ENCODE measurements at regions not wholly inside any gene's neighbourhood (a gene's known extent, or its start where the extent isn't known, plus 50 kb on each side); places are given as distances from the start of the nearest gene placed in this dataset.

- no peaks in the 10 kb centered on the region for H3K79me1 ChIP-seq (ENCODE audit: low read length)
- WGBS (ENCODE audit: extremely low coverage, insufficient coverage, insufficient read length): no CpG with 5 or more reads among the region's 2 CpGs
- no peaks in the 10 kb centered on the region for H3K79me2 ChIP-seq (ENCODE audit: control insufficient read depth, insufficient read depth, low read length, poor library complexity)
- DNase-seq: no peak
- no peak overlapping the region for H3K18ac ChIP-seq (ENCODE audit: low read length)
- H3K9me3 ChIP-seq (ENCODE audit: insufficient read depth, low read depth, low read length): no peaks in the 10 kb centered on the region
- H4K8ac ChIP-seq (ENCODE audit: low read depth, low read length): no peak overlapping the region
- H4K91ac ChIP-seq (ENCODE audit: low read depth, low read length): no peak overlapping the region
- H3K14ac ChIP-seq (ENCODE audit: low read length): no peak overlapping the region
- no peaks in the 10 kb centered on the region for H3K27me3 ChIP-seq (ENCODE audit: insufficient read depth, low read length)
- H3K36me3 ChIP-seq (ENCODE audit: control insufficient read depth in 1 of 2, insufficient read depth in 2 of 2, low read length in 2 of 2): no peaks in the 10 kb centered on the region
- H3K4me2 ChIP-seq (ENCODE audit: low read length): no peak overlapping the region
- H2BK5ac ChIP-seq (ENCODE audit: low read depth, low read length, poor library complexity): no peak overlapping the region
- no peak overlapping the region for H3K23ac ChIP-seq (ENCODE audit: low read length)
- H3K4ac ChIP-seq (ENCODE audit: low read depth, low read length): no peak overlapping the region
- H2AK5ac ChIP-seq (ENCODE audit: low read length): no peak overlapping the region
- no peak overlapping the region for H4K12ac ChIP-seq (ENCODE audit: low read depth, low read length)
- no peak overlapping the region for H3K4me3 ChIP-seq (ENCODE audit: low read depth, low read length)
- H2AFZ ChIP-seq (ENCODE audit: insufficient read depth, low read length, poor library complexity): no peak overlapping the region
- no peak overlapping the region for H2BK12ac ChIP-seq (ENCODE audit: low read length)
- H3K27ac ChIP-seq (ENCODE audit: low read depth, low read length): no peak overlapping the region
- H2BK120ac ChIP-seq (ENCODE audit: insufficient read depth, low read length, poor library complexity): no peak overlapping the region
- no peak overlapping the region for H3K9ac ChIP-seq (ENCODE audit: low read length)
- H3K4me1 ChIP-seq (ENCODE audit: control insufficient read depth in 1 of 2, insufficient read depth in 2 of 2, low read length in 2 of 2): no peaks in the 10 kb centered on the region
These were observed 293.9 kb downstream of the BRINP2 start for GRCh38 chr1:177464686-177465085.

DNA sequence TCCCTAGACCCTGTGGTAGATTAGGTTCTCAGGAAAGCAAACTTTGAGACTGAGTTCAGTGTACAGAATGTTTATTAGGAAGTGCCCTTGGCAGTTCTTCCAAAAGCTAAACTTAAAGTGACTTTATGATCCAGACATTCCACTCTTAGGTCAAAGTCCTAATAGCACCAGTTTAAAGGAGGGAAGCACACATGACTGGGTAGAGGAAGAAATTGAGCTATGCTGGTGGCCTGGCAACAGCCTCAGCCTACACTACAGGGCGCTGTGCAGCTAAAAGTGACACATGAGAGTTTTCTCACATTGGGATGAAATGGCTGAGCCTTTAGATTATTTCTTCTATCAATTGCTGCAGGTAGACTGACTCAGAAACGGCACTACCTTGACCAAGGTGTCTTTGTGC is 280.4 kb downstream of the BRINP2 start:
- no peaks in the 10 kb centered on the region for H3K79me1 ChIP-seq (ENCODE audit: low read length)
- no peak for DNase-seq
- no peaks in the 10 kb centered on the region for H3K36me3 ChIP-seq (ENCODE audit: control insufficient read depth in 1 of 2, insufficient read depth in 2 of 2, low read length in 2 of 2)
- WGBS (ENCODE audit: extremely low coverage, insufficient coverage, insufficient read length): no CpG with 5 or more reads among the region's 2 CpGs
- H3K9me3 ChIP-seq (ENCODE audit: insufficient read depth, low read depth, low read length): no peaks in the 10 kb centered on the region
- H4K12ac ChIP-seq (ENCODE audit: low read depth, low read length): no peak overlapping the region
- no peaks in the 10 kb centered on the region for H3K4me1 ChIP-seq (ENCODE audit: control insufficient read depth in 1 of 2, insufficient read depth in 2 of 2, low read length in 2 of 2)
- H3K4me2 ChIP-seq (ENCODE audit: low read length): no peak overlapping the region
- H3K27ac ChIP-seq (ENCODE audit: low read depth, low read length): no peak overlapping the region
- no peak overlapping the region for H2AK5ac ChIP-seq (ENCODE audit: low read length)
- no peak overlapping the region for H3K14ac ChIP-seq (ENCODE audit: low read length)
- no peak overlapping the region for H2BK5ac ChIP-seq (ENCODE audit: low read depth, low read length, poor library complexity)
- no peak overlapping the region for H3K18ac ChIP-seq (ENCODE audit: low read length)
- H2BK120ac ChIP-seq (ENCODE audit: insufficient read depth, low read length, poor library complexity): no peak overlapping the region
- no peak overlapping the region for H4K8ac ChIP-seq (ENCODE audit: low read depth, low read length)
- no peak overlapping the region for H3K23ac ChIP-seq (ENCODE audit: low read length)
- no peak overlapping the region for H2BK12ac ChIP-seq (ENCODE audit: low read length)
- H3K4ac ChIP-seq (ENCODE audit: low read depth, low read length): no peak overlapping the region
- no peaks in the 10 kb centered on the region for H3K79me2 ChIP-seq (ENCODE audit: control insufficient read depth, insufficient read depth, low read length, poor library complexity)
- no peaks in the 10 kb centered on the region for H3K27me3 ChIP-seq (ENCODE audit: insufficient read depth, low read length)
- no peak overlapping the region for H2AFZ ChIP-seq (ENCODE audit: insufficient read depth, low read length, poor library complexity)
- H3K9ac ChIP-seq (ENCODE audit: low read length): no peak overlapping the region
- H4K91ac ChIP-seq (ENCODE audit: low read depth, low read length): no peak overlapping the region
- no peak overlapping the region for H3K4me3 ChIP-seq (ENCODE audit: low read depth, low read length)

DNA sequence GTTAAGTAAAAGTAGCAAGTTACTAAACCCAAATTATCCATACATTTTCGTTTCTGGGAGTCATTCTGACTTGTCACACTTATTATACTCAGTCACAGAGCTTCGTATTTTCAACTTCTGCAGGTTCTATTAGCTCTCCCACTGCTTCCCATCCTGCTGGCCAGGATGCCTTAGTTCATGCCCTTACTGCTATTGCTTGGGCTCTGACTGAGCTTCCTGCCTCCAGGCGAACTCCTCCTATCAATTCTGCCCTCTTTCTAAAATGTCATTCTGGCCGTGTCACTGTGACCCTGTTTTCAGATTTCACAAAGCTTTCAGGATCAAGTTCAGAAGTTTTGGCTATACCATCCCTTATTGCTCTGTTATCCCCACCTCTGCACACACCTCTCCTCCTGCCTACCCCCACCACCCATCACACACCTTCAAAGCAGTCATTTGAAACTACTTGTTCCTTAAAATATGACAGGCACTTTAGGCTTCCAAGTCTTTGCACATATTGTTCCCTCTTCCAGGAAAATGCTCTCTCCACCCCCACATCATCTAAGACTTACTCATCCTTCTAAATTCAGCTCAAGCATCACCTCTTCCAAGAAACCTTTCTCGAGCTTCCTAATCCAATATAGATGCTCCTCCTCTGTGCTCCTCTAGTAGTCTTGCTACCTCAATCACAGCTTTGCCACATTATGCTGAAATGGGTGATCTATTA is 278.0 kb downstream of the BRINP2 start:
- Histone ChIP-seq H3K4me3 (ENCODE audit: low read depth, low read length) (no peak overlapping the region), H2BK12ac (ENCODE audit: low read length) (no peak overlapping the region), H2BK5ac (ENCODE audit: low read depth, low read length, poor library complexity) (no peak overlapping the region), H3K9me3 (ENCODE audit: insufficient read depth, low read depth, low read length) (no peaks in the 10 kb centered on the region), H3K4me2 (ENCODE audit: low read length) (no peak overlapping the region), H3K4ac (ENCODE audit: low read depth, low read length) (no peak overlapping the region), H4K91ac (ENCODE audit: low read depth, low read length) (no peak overlapping the region), H3K23ac (ENCODE audit: low read length) (no peak overlapping the region), H3K79me2 (ENCODE audit: control insufficient read depth, insufficient read depth, low read length, poor library complexity) (no peaks in the 10 kb centered on the region), H3K18ac (ENCODE audit: low read length) (no peak overlapping the region), H2BK120ac (ENCODE audit: insufficient read depth, low read length, poor library complexity) (no peak overlapping the region), H3K36me3 (ENCODE audit: control insufficient read depth in 1 of 2, insufficient read depth in 2 of 2, low read length in 2 of 2) (no peaks in the 10 kb centered on the region), H2AK5ac (ENCODE audit: low read length) (no peak overlapping the region), H3K27me3 (ENCODE audit: insufficient read depth, low read length) (no peaks in the 10 kb centered on the region), H3K79me1 (ENCODE audit: low read length) (no peaks in the 10 kb centered on the region), H2AFZ (ENCODE audit: insufficient read depth, low read length, poor library complexity) (no peak overlapping the region), H3K14ac (ENCODE audit: low read length) (no peak overlapping the region), H3K27ac (ENCODE audit: low read depth, low read length) (no peak overlapping the region), H4K12ac (ENCODE audit: low read depth, low read length) (no peak overlapping the region), H3K4me1 (ENCODE audit: control insufficient read depth in 1 of 2, insufficient read depth in 2 of 2, low read length in 2 of 2) (no peaks in the 10 kb centered on the region), H3K9ac (ENCODE audit: low read length) (no peak overlapping the region), H4K8ac (ENCODE audit: low read depth, low read length) (no peak overlapping the region)
- peak; percentile 41 to 60 for DNase-seq
- no CpG with 5 or more reads among the region's 5 CpGs for WGBS (ENCODE audit: extremely low coverage, insufficient coverage, insufficient read length)

DNA sequence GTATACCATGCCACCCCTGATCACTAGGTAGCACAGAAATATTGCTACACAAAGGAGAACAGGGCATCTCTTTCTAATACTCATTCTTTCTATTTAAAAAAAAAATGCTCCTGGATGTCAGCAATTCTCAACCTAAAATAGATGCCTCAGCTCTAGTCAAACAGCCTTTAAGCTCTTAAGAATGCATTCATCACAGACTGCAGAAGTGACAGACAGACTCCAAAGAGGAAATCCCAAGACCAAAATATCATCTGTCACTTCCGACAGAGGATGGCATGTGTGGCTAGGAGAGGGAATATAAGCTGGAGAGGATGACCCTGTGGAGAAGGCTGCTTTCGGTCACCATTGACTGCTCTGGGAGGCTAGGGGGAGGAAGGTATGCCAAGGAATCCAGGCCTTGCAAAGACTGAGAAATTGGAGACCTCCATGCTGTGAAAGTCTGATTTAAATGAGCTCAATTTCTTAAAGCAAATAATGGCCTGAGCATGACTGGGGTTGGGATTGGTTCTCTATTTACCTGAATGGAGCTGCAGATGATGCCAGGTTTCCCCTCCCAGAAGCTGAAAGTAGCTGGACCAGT is 277.4 kb downstream of the BRINP2 start:
- H3K18ac ChIP-seq (ENCODE audit: low read length): no peak overlapping the region
- no peak overlapping the region for H2BK5ac ChIP-seq (ENCODE audit: low read depth, low read length, poor library complexity)
- no peak overlapping the region for H2BK120ac ChIP-seq (ENCODE audit: insufficient read depth, low read length, poor library complexity)
- no peaks in the 10 kb centered on the region for H3K27me3 ChIP-seq (ENCODE audit: insufficient read depth, low read length)
- no peak overlapping the region for H4K8ac ChIP-seq (ENCODE audit: low read depth, low read length)
- no peak overlapping the region for H3K14ac ChIP-seq (ENCODE audit: low read length)
- no peak overlapping the region for H3K4me3 ChIP-seq (ENCODE audit: low read depth, low read length)
- H3K9ac ChIP-seq (ENCODE audit: low read length): no peak overlapping the region
- no peaks in the 10 kb centered on the region for H3K4me1 ChIP-seq (ENCODE audit: control insufficient read depth in 1 of 2, insufficient read depth in 2 of 2, low read length in 2 of 2)
- no peak overlapping the region for H3K27ac ChIP-seq (ENCODE audit: low read depth, low read length)
- no peaks in the 10 kb centered on the region for H3K79me2 ChIP-seq (ENCODE audit: control insufficient read depth, insufficient read depth, low read length, poor library complexity)
- no peaks in the 10 kb centered on the region for H3K9me3 ChIP-seq (ENCODE audit: insufficient read depth, low read depth, low read length)
- no peak overlapping the region for H3K4me2 ChIP-seq (ENCODE audit: low read length)
- no peak overlapping the region for H3K4ac ChIP-seq (ENCODE audit: low read depth, low read length)
- H4K12ac ChIP-seq (ENCODE audit: low read depth, low read length): no peak overlapping the region
- no peak for DNase-seq
- no peaks in the 10 kb centered on the region for H3K79me1 ChIP-seq (ENCODE audit: low read length)
- H2AFZ ChIP-seq (ENCODE audit: insufficient read depth, low read length, poor library complexity): no peak overlapping the region
- no peak overlapping the region for H4K91ac ChIP-seq (ENCODE audit: low read depth, low read length)
- no peak overlapping the region for H2BK12ac ChIP-seq (ENCODE audit: low read length)
- no peak overlapping the region for H2AK5ac ChIP-seq (ENCODE audit: low read length)
- H3K36me3 ChIP-seq (ENCODE audit: control insufficient read depth in 1 of 2, insufficient read depth in 2 of 2, low read length in 2 of 2): no peaks in the 10 kb centered on the region
- WGBS (ENCODE audit: extremely low coverage, insufficient coverage, insufficient read length): no CpG with 5 or more reads among the region's 2 CpGs
- H3K23ac ChIP-seq (ENCODE audit: low read length): no peak overlapping the region
